ENCODE measurements at regions not wholly inside any gene's neighbourhood (a gene's known extent, or its start where the extent isn't known, plus 50 kb on each side); places are given as distances from the start of the nearest gene placed in this dataset.

DNA sequence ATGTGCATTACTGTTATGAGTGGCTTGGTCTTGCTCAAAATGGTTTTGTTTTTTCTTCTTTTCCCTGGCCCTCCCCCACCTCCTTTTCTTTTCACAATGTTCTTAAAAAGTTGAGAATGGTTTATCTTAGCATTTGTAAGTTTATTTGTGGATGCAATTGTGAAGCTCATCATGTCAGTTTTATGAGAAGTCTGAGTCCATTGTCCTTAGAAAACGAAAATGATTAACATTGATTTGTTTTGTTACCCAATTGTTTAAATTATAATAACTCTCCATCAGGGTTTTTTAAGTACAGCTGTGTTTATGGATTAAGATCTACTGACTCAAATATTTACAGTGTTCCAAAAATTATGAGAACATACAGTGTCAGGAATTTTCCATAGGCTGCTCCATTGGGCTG lies 511.3 kb upstream of the PAPPA start:
- TF ChIP-seq, protein P1, sequence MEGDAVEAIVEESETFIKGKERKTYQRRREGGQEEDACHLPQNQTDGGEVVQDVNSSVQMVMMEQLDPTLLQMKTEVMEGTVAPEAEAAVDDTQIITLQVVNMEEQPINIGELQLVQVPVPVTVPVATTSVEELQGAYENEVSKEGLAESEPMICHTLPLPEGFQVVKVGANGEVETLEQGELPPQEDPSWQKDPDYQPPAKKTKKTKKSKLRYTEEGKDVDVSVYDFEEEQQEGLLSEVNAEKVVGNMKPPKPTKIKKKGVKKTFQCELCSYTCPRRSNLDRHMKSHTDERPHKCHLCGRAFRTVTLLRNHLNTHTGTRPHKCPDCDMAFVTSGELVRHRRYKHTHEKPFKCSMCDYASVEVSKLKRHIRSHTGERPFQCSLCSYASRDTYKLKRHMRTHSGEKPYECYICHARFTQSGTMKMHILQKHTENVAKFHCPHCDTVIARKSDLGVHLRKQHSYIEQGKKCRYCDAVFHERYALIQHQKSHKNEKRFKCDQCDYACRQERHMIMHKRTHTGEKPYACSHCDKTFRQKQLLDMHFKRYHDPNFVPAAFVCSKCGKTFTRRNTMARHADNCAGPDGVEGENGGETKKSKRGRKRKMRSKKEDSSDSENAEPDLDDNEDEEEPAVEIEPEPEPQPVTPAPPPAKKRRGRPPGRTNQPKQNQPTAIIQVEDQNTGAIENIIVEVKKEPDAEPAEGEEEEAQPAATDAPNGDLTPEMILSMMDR (conservative IDR thresholded peaks at IDR 0.05; ENCODE audit: low read length): no peak
- TF ChIP-seq EZH2phosphoT487 (IDR thresholded peaks at IDR 0.05; ENCODE audit: borderline replicate concordance): no peak

Data from Loucy (cell line).